Epithelial cell of prostate (primary cell): ENCODE measurements at regions not wholly inside any gene's neighbourhood (a gene's known extent, or its start where the extent isn't known, plus 50 kb on each side); places are given as distances from the start of the nearest gene placed in this dataset.

ENCODE experiments used
- DNase-seq: peaks from one replicate; pipeline ENCODE4 v3.0.0-alpha.2; 2011; ENCODE audit warnings: low read depth, low spot score
- H3K27ac ChIP-seq: fragments of 450-650 bp; 2 replicates; pipeline ENCODE4 v1.5.1; 2017; ENCODE audit warnings: mild to moderate bottlenecking

- DNase-seq = no peak
- H3K27ac ChIP-seq = no peak overlapping the region
Measured at GRCh38 chrX:124507246-124507645, 160.9 kb downstream of the SH2D1A start.

- H3K27ac ChIP-seq = no peak overlapping the region
- no peak for DNase-seq
Measured at GRCh38 chrX:124518885-124519284, 172.5 kb downstream of the SH2D1A start.

- H3K27ac ChIP-seq = no peak overlapping the region
- no peak for DNase-seq
Measured at GRCh38 chrX:124524852-124525251, 178.5 kb downstream of the SH2D1A start.

DNA sequence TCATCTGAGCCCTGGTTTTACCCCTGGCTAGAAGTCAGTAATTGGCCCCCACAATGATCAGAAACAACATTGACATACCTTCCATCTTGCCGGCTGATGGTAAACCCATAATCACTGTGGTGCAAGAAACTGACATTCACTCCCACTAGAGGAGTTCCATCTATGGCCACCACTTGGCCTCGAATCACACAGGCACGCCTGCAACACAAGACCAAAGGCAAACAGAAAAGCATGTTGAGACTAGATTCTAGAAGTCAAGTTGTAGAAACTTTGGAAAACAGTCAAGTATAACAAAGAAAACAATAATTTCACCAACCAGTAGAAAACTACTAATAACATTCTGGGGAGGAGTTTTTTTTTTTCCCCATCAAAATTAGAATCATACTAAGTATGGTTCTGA, 183.4 kb downstream of the SH2D1A start:
- no peak for DNase-seq
- H3K27ac ChIP-seq = no peak overlapping the region

GRCh38 chrX:124530803-124531202, 184.4 kb downstream of the SH2D1A start:
- no peak overlapping the region for H3K27ac ChIP-seq
- DNase-seq = no peak

- no peak overlapping the region for H3K27ac ChIP-seq
Measured at GRCh38 chrX:124534536-124534935, 188.2 kb downstream of the SH2D1A start.

GRCh38 chrX:124540474-124540873, 194.1 kb downstream of the SH2D1A start:
- no peak for DNase-seq
- no peak overlapping the region for H3K27ac ChIP-seq

More at GRCh38 chrX:124534536-124534935, 188.2 kb downstream of the SH2D1A start:
- no peak for DNase-seq

GRCh38 chrX:124548571-124548970, 202.2 kb downstream of the SH2D1A start:
- DNase-seq = no peak
- H3K27ac ChIP-seq = no peak overlapping the region

- H3K27ac ChIP-seq = peak overlapping the region; percentile 75
- DNase-seq = peak; percentile 62
Measured at GRCh38 chrX:124555036-124555595, 208.8 kb downstream of the SH2D1A start.

DNA sequence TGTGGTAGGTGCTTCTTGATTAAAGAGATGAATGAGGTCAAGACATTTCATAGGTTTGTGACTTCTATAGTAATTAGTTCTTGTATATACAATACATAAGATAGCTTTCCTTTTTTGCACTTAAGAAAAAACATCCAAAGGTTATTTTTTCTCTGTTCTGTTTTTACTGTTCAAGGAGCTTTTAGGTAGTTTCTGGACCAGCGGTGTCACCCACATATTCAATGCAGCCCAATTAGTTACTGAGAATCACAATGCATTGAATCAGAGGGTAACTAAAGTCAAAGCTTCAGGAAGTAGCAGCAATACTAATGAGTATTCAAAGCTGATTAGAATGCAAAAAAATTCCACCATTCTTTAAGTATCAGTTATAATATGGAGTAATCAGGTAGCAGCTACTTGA, 211.6 kb downstream of the SH2D1A start:
- H3K27ac ChIP-seq = no peak overlapping the region
- no peak for DNase-seq

DNA sequence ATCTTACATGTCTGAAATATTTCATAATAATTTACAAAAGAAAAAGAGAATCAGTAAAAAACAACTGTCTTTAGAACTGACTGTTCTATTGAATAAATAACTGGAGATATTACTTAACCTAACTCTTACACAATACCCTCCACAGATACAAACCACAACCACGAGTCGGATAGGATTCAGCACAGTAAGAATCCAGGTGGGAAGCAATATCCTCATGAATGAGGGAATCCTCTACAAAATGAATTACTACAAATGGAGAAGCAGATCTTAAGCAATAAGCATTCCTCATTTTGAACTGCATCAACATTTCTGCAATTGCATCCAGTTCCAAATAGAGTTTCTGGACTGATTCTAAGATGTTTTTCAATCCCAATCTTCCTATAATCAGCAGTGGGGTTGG, 227.1 kb downstream of the SH2D1A start:
- H3K27ac ChIP-seq = no peak overlapping the region
- DNase-seq = no peak

DNA sequence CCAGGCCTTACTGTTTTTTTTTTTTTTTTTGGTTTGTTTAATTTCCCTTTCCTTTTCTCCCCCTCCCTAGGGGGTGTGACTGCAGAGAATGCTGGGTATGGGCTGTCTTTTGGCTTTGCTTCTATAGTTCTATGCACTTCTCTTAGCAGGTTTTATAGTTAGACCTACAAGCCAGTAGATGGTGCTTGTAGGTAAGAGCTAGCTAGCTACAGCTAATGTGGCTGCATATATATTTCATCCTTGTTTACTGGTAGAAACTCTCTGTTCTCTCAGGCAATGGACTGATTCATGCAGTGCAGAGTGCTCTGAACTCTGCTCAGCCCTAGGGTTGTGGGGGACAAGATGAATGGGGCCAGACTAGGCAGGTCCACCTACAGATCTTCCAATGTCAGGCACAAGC, 246.4 kb downstream of the SH2D1A start:
- H3K27ac ChIP-seq = no peak overlapping the region
- DNase-seq = no peak

DNA sequence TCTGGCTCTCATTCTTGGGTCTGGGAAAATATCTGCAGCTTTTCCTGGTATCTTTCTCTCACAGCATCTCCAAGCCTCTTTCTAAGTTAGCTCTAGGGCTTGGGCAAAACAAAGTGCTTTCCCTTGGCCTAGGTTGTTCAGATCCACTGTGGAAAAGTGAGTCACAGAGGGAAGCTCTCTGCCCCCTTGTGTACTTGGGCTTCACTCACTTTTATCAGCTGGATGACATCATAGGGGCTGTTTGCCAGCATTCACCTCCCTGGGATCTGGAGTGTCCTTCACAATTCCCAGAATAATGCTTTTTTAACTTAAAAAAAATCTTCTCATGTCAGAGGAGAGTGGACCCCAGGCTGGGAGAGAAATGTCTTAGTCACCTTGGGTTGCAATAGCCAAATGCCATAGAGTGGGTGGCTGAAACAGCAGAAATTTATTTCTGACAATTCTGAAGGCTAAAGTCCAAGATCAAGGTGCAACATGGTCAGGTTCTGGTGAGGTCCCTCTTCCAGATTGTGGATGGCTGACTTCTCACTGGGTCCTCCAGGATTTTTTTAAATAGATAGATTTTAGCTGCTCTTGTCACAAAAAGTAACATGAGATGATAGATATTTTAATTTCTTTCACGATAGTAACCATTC, 247.8 kb downstream of the SH2D1A start:
- no peak for DNase-seq
- no peak overlapping the region for H3K27ac ChIP-seq

DNA sequence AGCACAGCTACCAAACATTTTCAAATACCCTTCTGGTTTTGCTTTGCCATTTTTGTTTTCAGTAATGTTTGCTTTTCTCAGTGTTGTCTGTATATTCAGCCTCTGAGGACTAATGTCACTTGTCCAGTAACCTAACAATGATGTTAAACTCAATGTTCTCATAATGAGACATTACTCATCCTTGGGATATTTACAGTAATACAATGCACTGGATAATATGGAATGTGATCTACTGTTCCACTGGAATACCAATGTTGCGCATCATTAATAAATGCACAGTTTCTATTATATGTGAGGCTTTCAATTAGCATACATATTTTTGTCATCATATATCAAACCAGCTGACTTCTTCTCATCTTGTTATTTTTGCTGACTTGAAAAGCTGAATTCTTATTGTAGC, 259.1 kb downstream of the SH2D1A start:
- no peak for DNase-seq
- H3K27ac ChIP-seq = no peak overlapping the region

DNA sequence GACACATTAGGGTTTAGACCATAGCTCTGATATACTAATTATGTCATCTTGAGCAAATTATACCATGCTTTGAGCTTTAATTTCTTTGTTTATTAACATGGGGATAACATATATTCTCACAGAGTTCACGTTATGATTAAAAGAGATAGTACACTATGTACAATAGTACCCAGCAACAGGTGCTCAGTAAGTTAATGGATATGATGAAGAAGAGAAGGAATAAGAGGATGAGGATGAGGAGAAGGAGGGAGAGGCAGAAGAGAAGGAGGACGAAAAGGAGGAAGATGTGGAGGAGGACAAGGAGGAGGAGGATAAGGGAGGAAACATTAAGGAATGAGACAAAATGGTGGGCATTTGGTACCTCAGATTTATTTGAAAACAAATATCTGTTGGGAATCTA, 260.4 kb downstream of the SH2D1A start:
- DNase-seq = no peak

GRCh38 chrX:124619710-124620109, 273.3 kb downstream of the SH2D1A start:
- H3K27ac ChIP-seq = no peak overlapping the region
- no peak for DNase-seq

More for the DNA sequence above, 260.4 kb downstream of the SH2D1A start:
- no peak overlapping the region for H3K27ac ChIP-seq

DNA sequence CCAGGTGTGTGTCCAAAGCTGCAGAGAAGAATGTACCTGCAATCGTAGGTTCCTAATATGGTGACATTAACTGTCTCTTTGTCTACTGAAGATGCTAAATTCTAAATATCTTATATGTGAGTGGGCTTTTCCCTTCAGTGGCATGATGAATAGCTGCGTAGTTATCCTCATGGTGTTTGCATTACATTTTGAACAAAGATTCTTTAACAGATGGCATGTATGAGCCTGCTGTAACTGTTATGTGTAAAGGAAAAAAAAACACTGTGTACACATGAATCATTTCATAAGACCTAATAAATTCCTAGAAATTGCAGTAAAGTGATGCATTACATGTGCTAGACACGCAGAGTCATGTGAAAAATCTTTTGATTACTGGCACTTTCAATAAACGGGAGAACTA, 288.0 kb downstream of the SH2D1A start:
- no peak overlapping the region for H3K27ac ChIP-seq
- DNase-seq = peak; percentile 57

GRCh38 chrX:124641737-124642491, 295.6 kb downstream of the SH2D1A start:
- no peak overlapping the region for H3K27ac ChIP-seq
- no peak for DNase-seq

GRCh38 chrX:124646403-124646802, 300.0 kb downstream of the SH2D1A start:
- no peak for DNase-seq
- no peak overlapping the region for H3K27ac ChIP-seq

- H3K27ac ChIP-seq = no peak overlapping the region
- DNase-seq = no peak
Measured at GRCh38 chrX:124651031-124651430, 304.7 kb downstream of the SH2D1A start.

- no peak for DNase-seq
- no peak overlapping the region for H3K27ac ChIP-seq
Measured at GRCh38 chrX:124665621-124666400, 319.4 kb downstream of the SH2D1A start.
